ENCODE measurements at regions not wholly inside any gene's neighbourhood (a gene's known extent, or its start where the extent isn't known, plus 50 kb on each side); places are given as distances from the start of the nearest gene placed in this dataset.

DNA sequence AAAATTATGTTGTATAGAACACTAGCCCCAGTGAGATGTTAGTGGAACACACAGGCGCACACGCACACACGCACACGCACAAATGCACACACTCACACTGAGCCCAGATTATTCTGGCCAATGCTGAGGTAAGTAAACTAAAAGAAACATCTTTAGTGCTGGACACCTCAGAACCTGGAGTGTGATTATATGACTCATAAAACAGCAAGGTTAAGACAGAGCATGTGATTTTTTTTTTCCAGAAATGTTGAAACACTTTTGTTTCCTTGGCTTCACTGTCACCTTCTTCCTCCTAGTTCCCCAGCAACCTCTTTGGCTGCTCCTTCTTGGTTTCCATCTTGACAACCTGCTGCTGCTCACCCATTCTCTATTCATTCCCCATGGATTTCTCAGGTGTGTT is 141.0 kb upstream of the ALG10B start:
- TF ChIP-seq, protein P1, sequence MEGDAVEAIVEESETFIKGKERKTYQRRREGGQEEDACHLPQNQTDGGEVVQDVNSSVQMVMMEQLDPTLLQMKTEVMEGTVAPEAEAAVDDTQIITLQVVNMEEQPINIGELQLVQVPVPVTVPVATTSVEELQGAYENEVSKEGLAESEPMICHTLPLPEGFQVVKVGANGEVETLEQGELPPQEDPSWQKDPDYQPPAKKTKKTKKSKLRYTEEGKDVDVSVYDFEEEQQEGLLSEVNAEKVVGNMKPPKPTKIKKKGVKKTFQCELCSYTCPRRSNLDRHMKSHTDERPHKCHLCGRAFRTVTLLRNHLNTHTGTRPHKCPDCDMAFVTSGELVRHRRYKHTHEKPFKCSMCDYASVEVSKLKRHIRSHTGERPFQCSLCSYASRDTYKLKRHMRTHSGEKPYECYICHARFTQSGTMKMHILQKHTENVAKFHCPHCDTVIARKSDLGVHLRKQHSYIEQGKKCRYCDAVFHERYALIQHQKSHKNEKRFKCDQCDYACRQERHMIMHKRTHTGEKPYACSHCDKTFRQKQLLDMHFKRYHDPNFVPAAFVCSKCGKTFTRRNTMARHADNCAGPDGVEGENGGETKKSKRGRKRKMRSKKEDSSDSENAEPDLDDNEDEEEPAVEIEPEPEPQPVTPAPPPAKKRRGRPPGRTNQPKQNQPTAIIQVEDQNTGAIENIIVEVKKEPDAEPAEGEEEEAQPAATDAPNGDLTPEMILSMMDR (IDR thresholded peaks at IDR 0.05) = no peak
- TF ChIP-seq EP300 (IDR thresholded peaks at IDR 0.05) = no peak
- TF ChIP-seq POLR2A (IDR thresholded peaks at IDR 0.05) = no peak

All from tibial nerve (tissue), 4 donors.